OCI-LY1 (cell line): ENCODE measurements at regions not wholly inside any gene's neighbourhood (a gene's known extent, or its start where the extent isn't known, plus 50 kb on each side); places are given as distances from the start of the nearest gene placed in this dataset.
"Not testable (repeated sequence)": the region's sequence is repeated elsewhere in the genome, so short reads cannot be mapped to it uniquely, and the experiment has no call there.

ENCODE experiments used
- H2AFZ ChIP-seq: fragments of 200-600 bp; sonication (generic), shearing (Covaris generic); 2 replicates; pipeline ENCODE4 v1.6.0; 2014; ENCODE audit warnings: antibody characterized with exemption, mild to moderate bottlenecking, low read length
- H3F3A ChIP-seq: fragments of 200-600 bp; sonication (generic), shearing (Covaris generic); 2 replicates; pipeline ENCODE4 v1.6.0; 2014; ENCODE audit warnings: mild to moderate bottlenecking, antibody characterized with exemption, low read length, moderate library complexity; ENCODE audit not compliant: insufficient read depth
- H3K27ac ChIP-seq: fragments of 200-600 bp; sonication (generic); 2 replicates; pipeline ENCODE4 v1.5.1; 2014; ENCODE audit warnings: low read length, mixed run types, mild to moderate bottlenecking, low read depth; ENCODE audit not compliant: poor library complexity, severe bottlenecking
- H3K27me3 ChIP-seq: fragments of 200-600 bp; sonication (generic); 2 replicates; pipeline ENCODE4 v1.6.0; 2014; ENCODE audit warnings: antibody characterized with exemption, mild to moderate bottlenecking, low read length, moderate library complexity; ENCODE audit not compliant: insufficient read depth
- H3K36me3 ChIP-seq: fragments of 200-600 bp; sonication (generic); 2 replicates; pipeline ENCODE4 v1.6.1; 2014; ENCODE audit warnings: mild to moderate bottlenecking, antibody characterized with exemption, low read length, moderate library complexity, mixed read lengths; ENCODE audit not compliant: insufficient read depth
- H3K4me1 ChIP-seq: fragments of 200-600 bp; sonication (generic); 2 replicates; pipeline ENCODE4 v1.5.1; 2014; ENCODE audit warnings: mild to moderate bottlenecking, low read length, moderate library complexity; ENCODE audit not compliant: insufficient read depth, severe bottlenecking
- H3K4me2 ChIP-seq: fragments of 200-600 bp; sonication (generic), shearing (Covaris generic); 2 replicates; pipeline ENCODE4 v1.6.1; 2014; ENCODE audit warnings: low read length
- H3K4me3 ChIP-seq: fragments of 200-600 bp; sonication (generic); 2 replicates; pipeline ENCODE4 v1.5.1; 2014; ENCODE audit warnings: low read length, low read depth, mild to moderate bottlenecking, mixed read lengths; ENCODE audit not compliant: poor library complexity, severe bottlenecking
- H3K79me2 ChIP-seq: fragments of 200-600 bp; shearing (Covaris generic); 2 replicates; pipeline ENCODE4 v1.6.1; 2016; ENCODE audit warnings: mixed run types, low read length, mixed read lengths; ENCODE audit not compliant: insufficient read depth
- H3K9ac ChIP-seq: fragments of 200-600 bp; sonication (generic), shearing (Covaris generic); 2 replicates; pipeline ENCODE4 v1.6.1; 2014; ENCODE audit warnings: mild to moderate bottlenecking, low read length, mixed read lengths
- H3K9me2 ChIP-seq: fragments of 200-600 bp; sonication (generic), shearing (Covaris generic); 2 replicates; pipeline ENCODE4 v1.6.1; 2014; ENCODE audit warnings: low read depth, mild to moderate bottlenecking, low read length, mixed read lengths
- H3K9me3 ChIP-seq: fragments of 200-600 bp; shearing (Covaris generic); 2 replicates; pipeline ENCODE4 v1.6.1; 2014; ENCODE audit warnings: low read length, mixed read lengths
- H4K20me1 ChIP-seq: fragments of 200-600 bp; sonication (generic), shearing (Covaris generic); 2 replicates; pipeline ENCODE4 v1.6.0; 2016; ENCODE audit warnings: mild to moderate bottlenecking, low read length; ENCODE audit not compliant: insufficient read depth
- EZH2 ChIP-seq: fragments of 200-600 bp; sonication (generic), shearing (Covaris generic); IDR thresholded peaks from 2 replicates; pipeline ENCODE4 v1.8.0; 2017; ENCODE audit warnings: borderline replicate concordance, mixed run types, mild to moderate bottlenecking, antibody characterized with exemption, low read length, moderate library complexity, mixed read lengths
- TF ChIP-seq, protein P1 (sequence below): fragments of 200-600 bp; sonication (generic), shearing (Covaris generic); IDR thresholded peaks from 2 replicates; pipeline ENCODE4 v1.5.1; 2017; ENCODE audit warnings: mild to moderate bottlenecking, antibody characterized with exemption, low read length, moderate library complexity, mixed read lengths

DNA sequence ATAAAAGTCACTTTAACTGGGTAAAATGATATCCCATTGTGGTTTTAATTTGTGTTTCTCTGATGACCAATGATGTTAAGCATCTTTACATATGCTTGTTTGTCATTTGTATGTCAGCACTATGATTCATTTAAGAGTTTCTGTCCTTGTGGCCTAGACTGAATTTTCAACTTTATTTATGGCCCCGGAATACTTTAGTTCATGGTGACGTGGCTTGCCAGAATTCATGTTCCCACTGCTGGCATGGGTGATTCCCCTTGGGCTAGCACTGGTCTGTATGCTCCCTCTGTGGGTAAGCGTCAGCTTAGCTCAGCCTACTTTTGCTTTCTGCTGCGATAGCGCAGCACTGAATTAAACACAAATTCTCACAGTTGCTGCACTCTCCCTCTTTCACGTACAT lies 436.3 kb upstream of the SGO1 start:
- H3K9ac ChIP-seq = no peak overlapping the region
- H3K4me1 ChIP-seq = no peaks in the 10 kb centered on the region
- H3K79me2 ChIP-seq = no peaks in the 10 kb centered on the region
- H3K4me2 ChIP-seq = no peak overlapping the region
- no peaks in the 10 kb centered on the region for H3K36me3 ChIP-seq
- no peaks in the 10 kb centered on the region for H3K9me2 ChIP-seq
- H4K20me1 ChIP-seq = no peaks in the 10 kb centered on the region
- no peaks in the 10 kb centered on the region for H3F3A ChIP-seq
- H3K27me3 ChIP-seq = no peaks in the 10 kb centered on the region
- no peak overlapping the region for H2AFZ ChIP-seq
- H3K27ac ChIP-seq = no peak overlapping the region
- no peak for TF ChIP-seq EZH2
- TF ChIP-seq, protein P1, sequence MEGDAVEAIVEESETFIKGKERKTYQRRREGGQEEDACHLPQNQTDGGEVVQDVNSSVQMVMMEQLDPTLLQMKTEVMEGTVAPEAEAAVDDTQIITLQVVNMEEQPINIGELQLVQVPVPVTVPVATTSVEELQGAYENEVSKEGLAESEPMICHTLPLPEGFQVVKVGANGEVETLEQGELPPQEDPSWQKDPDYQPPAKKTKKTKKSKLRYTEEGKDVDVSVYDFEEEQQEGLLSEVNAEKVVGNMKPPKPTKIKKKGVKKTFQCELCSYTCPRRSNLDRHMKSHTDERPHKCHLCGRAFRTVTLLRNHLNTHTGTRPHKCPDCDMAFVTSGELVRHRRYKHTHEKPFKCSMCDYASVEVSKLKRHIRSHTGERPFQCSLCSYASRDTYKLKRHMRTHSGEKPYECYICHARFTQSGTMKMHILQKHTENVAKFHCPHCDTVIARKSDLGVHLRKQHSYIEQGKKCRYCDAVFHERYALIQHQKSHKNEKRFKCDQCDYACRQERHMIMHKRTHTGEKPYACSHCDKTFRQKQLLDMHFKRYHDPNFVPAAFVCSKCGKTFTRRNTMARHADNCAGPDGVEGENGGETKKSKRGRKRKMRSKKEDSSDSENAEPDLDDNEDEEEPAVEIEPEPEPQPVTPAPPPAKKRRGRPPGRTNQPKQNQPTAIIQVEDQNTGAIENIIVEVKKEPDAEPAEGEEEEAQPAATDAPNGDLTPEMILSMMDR = no peak
- no peak overlapping the region for H3K4me3 ChIP-seq
- no peaks in the 10 kb centered on the region for H3K9me3 ChIP-seq

DNA sequence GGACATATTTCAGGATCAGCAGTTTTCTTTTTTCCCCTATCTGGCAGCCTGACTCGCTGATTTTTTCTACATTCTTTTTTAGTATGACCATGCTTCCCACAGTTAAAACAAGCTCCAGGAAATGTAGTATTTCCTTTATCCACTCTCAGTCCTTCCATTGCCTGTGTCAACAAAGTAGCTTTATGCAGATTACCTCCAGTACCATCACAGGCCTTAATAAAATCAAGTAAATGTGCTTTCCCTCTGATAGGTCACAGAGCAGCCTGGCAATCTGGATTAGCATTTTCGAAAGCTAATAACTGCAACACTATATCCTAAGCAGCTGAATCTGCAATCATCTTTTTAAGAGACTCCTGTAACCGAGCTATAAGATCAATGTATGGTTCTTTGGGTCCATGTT lies 432.6 kb upstream of the SGO1 start:
- not testable (repeated sequence) for H2AFZ ChIP-seq, H3K9me3 ChIP-seq, H3K9ac ChIP-seq, H3K9me2 ChIP-seq, H3K36me3 ChIP-seq, H3K79me2 ChIP-seq, H4K20me1 ChIP-seq, H3K27ac ChIP-seq, H3F3A ChIP-seq, H3K4me3 ChIP-seq, H3K4me2 ChIP-seq, H3K4me1 ChIP-seq, H3K27me3 ChIP-seq

- H3K36me3 ChIP-seq, H3K9me3 ChIP-seq, H4K20me1 ChIP-seq, H3K9me2 ChIP-seq, H3K4me2 ChIP-seq, H3K27me3 ChIP-seq, H3K4me1 ChIP-seq, H3K9ac ChIP-seq, H3K79me2 ChIP-seq, H3K27ac ChIP-seq, H2AFZ ChIP-seq, H3K4me3 ChIP-seq, H3F3A ChIP-seq: not testable (repeated sequence)
These were observed 432.2 kb upstream of the SGO1 start for GRCh38 chr3:20618181-20618580.

GRCh38 chr3:20615982-20616381 lies 430.0 kb upstream of the SGO1 start:
- not testable (repeated sequence) for H3K9me2 ChIP-seq, H3K4me2 ChIP-seq, H3K4me1 ChIP-seq, H3K79me2 ChIP-seq, H3K9me3 ChIP-seq, H3F3A ChIP-seq, H3K4me3 ChIP-seq, H3K27me3 ChIP-seq, H2AFZ ChIP-seq, H3K9ac ChIP-seq, H4K20me1 ChIP-seq, H3K36me3 ChIP-seq, H3K27ac ChIP-seq

DNA sequence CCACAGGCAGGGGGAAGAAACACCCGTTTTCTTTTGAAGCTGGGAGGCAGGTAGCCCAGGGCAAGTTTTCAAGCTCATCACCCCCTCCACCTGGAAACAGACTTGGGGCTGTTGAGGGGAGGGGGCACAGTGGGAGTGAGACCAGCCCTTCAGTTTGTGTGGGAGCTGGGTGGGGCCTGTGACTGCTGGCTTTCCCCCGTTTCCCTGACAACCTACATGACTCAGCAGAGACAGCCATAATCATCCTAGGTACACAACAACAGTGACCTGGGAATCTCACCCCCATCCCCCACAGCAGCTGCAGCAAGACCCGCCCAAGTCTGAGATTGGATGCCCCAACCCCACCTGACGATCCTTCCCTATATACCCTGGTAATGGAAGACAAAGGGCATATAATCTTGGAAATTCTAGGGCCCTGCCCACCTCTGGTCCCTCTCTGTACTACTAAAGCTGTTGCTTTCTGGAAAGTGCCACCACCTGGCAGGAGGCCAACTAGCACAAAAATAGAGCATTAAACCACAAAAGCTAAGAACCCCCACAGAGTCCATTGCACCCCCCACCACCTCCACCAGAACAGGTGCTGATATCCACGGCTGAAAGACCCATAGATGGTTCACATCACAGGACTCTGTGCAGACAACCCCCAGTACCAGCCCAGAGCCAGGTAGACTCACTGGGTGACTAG lies 422.2 kb upstream of the SGO1 start:
- Histone ChIP-seq H3K4me1 (no peaks in the 10 kb centered on the region), H3K36me3 (no peaks in the 10 kb centered on the region), H3K27ac (no peak overlapping the region), H3K4me2 (no peak overlapping the region), H3K4me3 (no peak overlapping the region), H2AFZ (no peak overlapping the region), H3K79me2 (no peaks in the 10 kb centered on the region), H4K20me1 (no peaks in the 10 kb centered on the region), H3K27me3 (no peaks in the 10 kb centered on the region), H3K9me2 (no peaks in the 10 kb centered on the region), H3K9ac (no peak overlapping the region), H3F3A (no peaks in the 10 kb centered on the region), H3K9me3 (no peaks in the 10 kb centered on the region)
- no peak for TF ChIP-seq EZH2
- TF ChIP-seq, protein P1 = no peak
